ENCODE measurements at regions not wholly inside any gene's neighbourhood (a gene's known extent, or its start where the extent isn't known, plus 50 kb on each side); places are given as distances from the start of the nearest gene placed in this dataset.

GRCh38 chr7:4416396-4417056 is 265.6 kb upstream of the FOXK1 start:
- peaks cover 23% of the 10 kb centered on the region for H3K9me3 Mint-ChIP-seq (ENCODE audit: low read depth)
- no peaks in the 10 kb centered on the region for H3K27me3 Mint-ChIP-seq (ENCODE audit: low read depth)
- DNase-seq (ENCODE audit: low spot score), result no peak

GRCh38 chr7:4428526-4428925 is 253.6 kb upstream of the FOXK1 start:
- H3K27me3 Mint-ChIP-seq (ENCODE audit: low read depth), result no peaks in the 10 kb centered on the region
- H3K4me1 Mint-ChIP-seq (ENCODE audit: low read depth), result no peaks in the 10 kb centered on the region
- H3K36me3 Mint-ChIP-seq (ENCODE audit: low read depth), result no peaks in the 10 kb centered on the region
- DNase-seq (ENCODE audit: low spot score), result no peak
- H3K27ac Mint-ChIP-seq (ENCODE audit: unreplicated experiment), result no peak overlapping the region
- peaks cover 36% of the 10 kb centered on the region for H3K9me3 Mint-ChIP-seq (ENCODE audit: low read depth)
- no peak overlapping the region for H3K4me3 Mint-ChIP-seq (ENCODE audit: unreplicated experiment)
- TF ChIP-seq CTCF (IDR thresholded peaks at IDR 0.05), result no peak

More at GRCh38 chr7:4416396-4417056, 265.6 kb upstream of the FOXK1 start:
- H3K4me3 Mint-ChIP-seq (ENCODE audit: unreplicated experiment), result no peak overlapping the region
- H3K4me1 Mint-ChIP-seq (ENCODE audit: low read depth), result no peaks in the 10 kb centered on the region
- H3K27ac Mint-ChIP-seq (ENCODE audit: unreplicated experiment), result no peak overlapping the region
- TF ChIP-seq CTCF (IDR thresholded peaks at IDR 0.05), result no peak
- H3K36me3 Mint-ChIP-seq (ENCODE audit: low read depth), result no peaks in the 10 kb centered on the region

GRCh38 chr7:4430227-4430626 is 251.9 kb upstream of the FOXK1 start:
- Mint-ChIP-seq H3K36me3 (ENCODE audit: low read depth) (no peaks in the 10 kb centered on the region), H3K27ac (ENCODE audit: unreplicated experiment) (no peak overlapping the region), H3K4me3 (ENCODE audit: unreplicated experiment) (no peak overlapping the region), H3K27me3 (ENCODE audit: low read depth) (peaks cover 6% of the 10 kb centered on the region), H3K4me1 (ENCODE audit: low read depth) (no peaks in the 10 kb centered on the region), H3K9me3 (ENCODE audit: low read depth) (peaks cover 33% of the 10 kb centered on the region)
- TF ChIP-seq CTCF (IDR thresholded peaks at IDR 0.05), result no peak
- no peak for DNase-seq (ENCODE audit: low spot score)

GRCh38 chr7:4434306-4434705 is 247.8 kb upstream of the FOXK1 start:
- no peak for TF ChIP-seq CTCF (IDR thresholded peaks at IDR 0.05)
- Mint-ChIP-seq H3K4me3 (ENCODE audit: unreplicated experiment) (no peak overlapping the region), H3K27ac (ENCODE audit: unreplicated experiment) (no peak overlapping the region), H3K4me1 (ENCODE audit: low read depth) (peaks cover 8% of the 10 kb centered on the region), H3K27me3 (ENCODE audit: low read depth) (peaks cover 19% of the 10 kb centered on the region), H3K9me3 (ENCODE audit: low read depth) (peaks cover 22% of the 10 kb centered on the region), H3K36me3 (ENCODE audit: low read depth) (no peaks in the 10 kb centered on the region)
- DNase-seq (ENCODE audit: low spot score), result no peak

- H3K27ac Mint-ChIP-seq (ENCODE audit: unreplicated experiment), result no peak overlapping the region
Observed at GRCh38 chr7:4436361-4436895, 245.7 kb upstream of the FOXK1 start.

More at GRCh38 chr7:4436361-4436895, 245.7 kb upstream of the FOXK1 start:
- no peak for DNase-seq (ENCODE audit: low spot score)
- no peak for TF ChIP-seq CTCF (IDR thresholded peaks at IDR 0.05)
- Mint-ChIP-seq H3K4me3 (ENCODE audit: unreplicated experiment) (no peak overlapping the region), H3K4me1 (ENCODE audit: low read depth) (peaks cover 8% of the 10 kb centered on the region), H3K27me3 (ENCODE audit: low read depth) (peaks cover 19% of the 10 kb centered on the region), H3K36me3 (ENCODE audit: low read depth) (no peaks in the 10 kb centered on the region), H3K9me3 (ENCODE audit: low read depth) (peaks cover 5% of the 10 kb centered on the region)
